CD4-positive, alpha-beta T cell treated with Interleukin-6 for 4 hours (primary cell): ENCODE measurements at regions not wholly inside any gene's neighbourhood (a gene's known extent, or its start where the extent isn't known, plus 50 kb on each side); places are given as distances from the start of the nearest gene placed in this dataset.

Experiments
- DNase-seq: peaks from one replicate; pipeline ENCODE4 v3.0.0-alpha.2; 2020; ENCODE audit warnings: mixed read lengths

- DNase-seq: no peak
Measured at GRCh38 chr2:217150236-217150635, 290.4 kb upstream of the TNP1 start.

- DNase-seq: no peak
Measured at GRCh38 chr2:217149087-217149660, 289.3 kb upstream of the TNP1 start.

GRCh38 chr2:217147818-217148217 is 288.0 kb upstream of the TNP1 start:
- no peak for DNase-seq

GRCh38 chr2:217146956-217147355 is 287.1 kb upstream of the TNP1 start:
- DNase-seq: no peak

GRCh38 chr2:217142649-217143266 is 282.9 kb upstream of the TNP1 start:
- no peak for DNase-seq

- no peak for DNase-seq
Measured at GRCh38 chr2:217138284-217138683, 278.4 kb upstream of the TNP1 start.

GRCh38 chr2:217127744-217128143 is 267.9 kb upstream of the TNP1 start:
- no peak for DNase-seq

- DNase-seq: no peak
Measured at GRCh38 chr2:217125014-217125413, 265.1 kb upstream of the TNP1 start.

- no peak for DNase-seq
Measured at GRCh38 chr2:217124050-217124449, 264.2 kb upstream of the TNP1 start.

GRCh38 chr2:217121565-217121964 is 261.7 kb upstream of the TNP1 start:
- no peak for DNase-seq

- DNase-seq: no peak
Measured at GRCh38 chr2:217120429-217120828, 260.6 kb upstream of the TNP1 start.

- no peak for DNase-seq
Measured at GRCh38 chr2:217118559-217119284, 258.9 kb upstream of the TNP1 start.

- no peak for DNase-seq
Measured at GRCh38 chr2:217117523-217117922, 257.7 kb upstream of the TNP1 start.

GRCh38 chr2:217116610-217117009 is 256.7 kb upstream of the TNP1 start:
- DNase-seq: no peak

- no peak for DNase-seq
Measured at GRCh38 chr2:217114117-217114516, 254.3 kb upstream of the TNP1 start.

GRCh38 chr2:217113491-217113890 is 253.6 kb upstream of the TNP1 start:
- DNase-seq: no peak

- no peak for DNase-seq
Measured at GRCh38 chr2:217110550-217110949, 250.7 kb upstream of the TNP1 start.

- DNase-seq: no peak
Measured at GRCh38 chr2:217108575-217109027, 248.7 kb upstream of the TNP1 start.

GRCh38 chr2:217108086-217108485 is 248.2 kb upstream of the TNP1 start:
- DNase-seq: no peak

GRCh38 chr2:217107480-217107879 is 247.6 kb upstream of the TNP1 start:
- DNase-seq: no peak

- DNase-seq: no peak
Measured at GRCh38 chr2:217106650-217107014, 246.8 kb upstream of the TNP1 start.

GRCh38 chr2:217105733-217106649 is 246.1 kb upstream of the TNP1 start:
- DNase-seq: no peak
